ENCODE measurements at regions not wholly inside any gene's neighbourhood (a gene's known extent, or its start where the extent isn't known, plus 50 kb on each side); places are given as distances from the start of the nearest gene placed in this dataset.

GRCh38 chr6:155970472-155970871 lies 514.8 kb upstream of the NOX3 start:
- no peak for TF ChIP-seq CTCF (IDR thresholded peaks at IDR 0.05; ENCODE audit: low read length, missing control alignments)

GRCh38 chr6:155968921-155969320 lies 513.3 kb upstream of the NOX3 start:
- DNase-seq (ENCODE audit: low read depth), result no peak
- no peak for TF ChIP-seq CTCF (IDR thresholded peaks at IDR 0.05; ENCODE audit: low read length, missing control alignments)
- H3K4me3 ChIP-seq (replicated peaks; ENCODE audit: low read depth, low read length), result no peak overlapping the region

More at GRCh38 chr6:155970472-155970871, 514.8 kb upstream of the NOX3 start:
- H3K4me3 ChIP-seq (replicated peaks; ENCODE audit: low read depth, low read length), result no peak overlapping the region
- no peak for DNase-seq (ENCODE audit: low read depth)

- no peak for DNase-seq (ENCODE audit: low read depth)
- no peak overlapping the region for H3K4me3 ChIP-seq (replicated peaks; ENCODE audit: low read depth, low read length)
- no peak for TF ChIP-seq CTCF (IDR thresholded peaks at IDR 0.05; ENCODE audit: low read length, missing control alignments)
Measured at GRCh38 chr6:155967322-155967721, 511.7 kb upstream of the NOX3 start.

GRCh38 chr6:155964544-155964943 lies 508.9 kb upstream of the NOX3 start:
- TF ChIP-seq CTCF (IDR thresholded peaks at IDR 0.05; ENCODE audit: low read length, missing control alignments), result no peak
- no peak overlapping the region for H3K4me3 ChIP-seq (replicated peaks; ENCODE audit: low read depth, low read length)
- DNase-seq (ENCODE audit: low read depth), result no peak

GRCh38 chr6:155962276-155962675 lies 506.6 kb upstream of the NOX3 start:
- no peak for TF ChIP-seq CTCF (IDR thresholded peaks at IDR 0.05; ENCODE audit: low read length, missing control alignments)
- no peak overlapping the region for H3K4me3 ChIP-seq (replicated peaks; ENCODE audit: low read depth, low read length)
- no peak for DNase-seq (ENCODE audit: low read depth)

- TF ChIP-seq CTCF (IDR thresholded peaks at IDR 0.05; ENCODE audit: low read length, missing control alignments), result no peak
- no peak overlapping the region for H3K4me3 ChIP-seq (replicated peaks; ENCODE audit: low read depth, low read length)
- no peak for DNase-seq (ENCODE audit: low read depth)
Measured at GRCh38 chr6:155959898-155960495, 504.4 kb upstream of the NOX3 start.

- DNase-seq (ENCODE audit: low read depth), result no peak
- no peak overlapping the region for H3K4me3 ChIP-seq (replicated peaks; ENCODE audit: low read depth, low read length)
- TF ChIP-seq CTCF (IDR thresholded peaks at IDR 0.05; ENCODE audit: low read length, missing control alignments), result no peak
Measured at GRCh38 chr6:155958550-155958949, 502.9 kb upstream of the NOX3 start.
